NCI-H2196 (cell line): ENCODE measurements at regions not wholly inside any gene's neighbourhood (a gene's known extent, or its start where the extent isn't known, plus 50 kb on each side); places are given as distances from the start of the nearest gene placed in this dataset.

Experiments
- DNase-seq: peaks from one replicate; lab custom pipeline; 2025; ENCODE audit not compliant: unreplicated experiment; lab: John Stamatoyannopoulos, UW

GRCh38 chr10:28077889-28078288 is 79.0 kb upstream of the ODAD2 start:
- DNase-seq = no peak

GRCh38 chr10:28075424-28075823 is 76.5 kb upstream of the ODAD2 start:
- no peak for DNase-seq

DNA sequence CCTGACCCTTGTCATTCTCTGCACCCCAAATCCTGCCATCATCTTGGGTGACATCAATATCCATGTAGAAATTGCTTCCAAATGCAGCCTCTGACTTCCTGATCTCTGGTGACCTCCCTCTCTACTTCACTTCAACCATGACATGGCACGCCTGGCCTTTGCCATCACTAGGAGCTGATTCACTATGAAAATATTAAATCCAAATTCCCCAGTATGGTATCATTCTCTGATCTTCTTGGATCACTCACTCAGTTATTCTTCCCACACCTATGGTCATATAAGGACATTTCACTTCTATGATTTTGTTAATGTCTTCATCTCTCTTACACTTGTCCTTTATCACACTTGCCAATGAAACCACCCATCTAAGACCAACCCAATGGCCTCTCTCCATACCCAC is 73.7 kb upstream of the ODAD2 start:
- no peak for DNase-seq

DNA sequence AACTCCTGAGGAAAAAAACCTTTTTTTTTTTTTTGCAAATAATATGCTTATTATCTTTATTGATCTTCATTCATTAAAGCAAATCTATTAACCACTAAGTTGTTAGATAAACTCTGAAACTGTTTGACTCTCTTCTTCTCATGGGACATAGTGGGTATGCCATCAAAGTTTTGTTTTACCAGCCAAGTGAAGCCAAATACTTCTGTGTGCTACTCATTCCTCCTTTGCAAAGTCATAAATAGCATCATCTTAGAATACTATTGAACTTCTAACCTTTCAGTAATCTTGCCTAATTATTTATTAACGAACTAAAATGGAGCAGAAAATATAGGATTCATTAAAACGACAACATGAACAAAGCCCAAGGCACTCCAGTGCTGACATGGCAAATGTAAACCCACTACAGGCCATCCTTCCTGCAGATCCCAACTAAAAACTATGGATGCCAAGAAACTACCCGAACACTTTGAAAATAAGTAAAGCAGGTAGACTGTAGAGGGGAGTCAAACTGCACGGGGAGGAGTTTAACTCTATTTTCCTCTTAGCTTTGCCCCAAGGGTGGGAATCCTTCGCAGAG is 61.2 kb upstream of the ODAD2 start:
- DNase-seq = no peak

DNA sequence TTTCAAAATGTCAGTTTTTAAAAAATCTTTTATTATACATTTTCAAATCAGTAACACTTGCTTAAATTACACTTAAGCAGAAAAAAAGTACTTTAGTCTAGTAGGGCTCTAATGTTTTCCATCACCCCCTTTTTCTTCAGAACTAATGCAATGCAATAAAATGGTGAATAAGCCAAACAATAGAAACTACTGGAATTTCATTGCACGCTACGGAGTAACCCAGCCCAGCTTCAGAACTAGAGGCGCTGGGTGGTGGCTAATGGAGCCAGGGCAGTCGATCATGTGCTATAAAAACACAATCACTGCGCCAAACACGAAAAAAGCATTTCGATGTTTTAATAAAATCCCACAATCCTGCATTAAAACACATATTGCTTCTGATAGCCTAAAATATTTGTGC is 59.9 kb upstream of the ODAD2 start:
- no peak for DNase-seq

GRCh38 chr10:28054228-28054860 is 55.5 kb upstream of the ODAD2 start:
- peak; percentile 7 for DNase-seq

DNA sequence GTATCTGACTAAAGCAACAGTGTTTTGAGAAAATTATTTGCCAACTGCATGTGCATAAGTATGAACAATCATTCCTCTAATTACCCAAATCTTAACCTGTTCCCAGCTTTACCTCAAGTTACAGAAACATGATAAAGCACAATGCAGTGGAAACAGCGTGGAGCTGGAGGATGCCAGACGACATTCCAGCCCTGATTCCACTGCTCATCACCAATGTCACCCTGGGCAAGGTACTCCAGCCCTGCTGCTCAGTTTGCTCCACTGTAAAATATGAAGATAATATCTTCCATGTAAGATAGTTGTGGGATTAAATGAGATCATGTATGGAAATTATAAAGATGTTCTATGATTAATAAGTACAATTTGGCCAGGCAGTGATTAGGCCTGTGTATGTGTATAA is 50.4 kb upstream of the ODAD2 start:
- no peak for DNase-seq
